ENCODE measurements at regions not wholly inside any gene's neighbourhood (a gene's known extent, or its start where the extent isn't known, plus 50 kb on each side); places are given as distances from the start of the nearest gene placed in this dataset.

DNA sequence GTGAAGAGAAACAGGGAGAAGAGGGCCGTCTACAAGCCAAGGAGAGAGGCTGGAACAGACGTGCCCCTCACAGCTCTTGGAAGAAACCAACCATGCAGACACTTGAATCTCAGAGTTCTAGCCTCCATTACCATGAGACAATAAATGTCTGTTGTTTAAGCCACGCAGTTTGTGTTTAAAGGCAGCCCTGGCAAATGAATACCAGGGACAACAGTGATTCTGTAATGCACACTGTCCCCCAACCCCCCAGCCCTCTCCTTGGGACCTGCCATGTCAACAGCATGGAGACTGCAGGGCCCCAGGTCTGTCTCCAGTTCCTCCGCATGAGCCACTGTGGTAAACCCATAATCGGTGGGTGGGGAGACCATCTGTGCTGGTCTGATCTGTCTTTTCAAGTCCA lies 348.0 kb upstream of the KLF3 start:
- TF ChIP-seq, protein P1, sequence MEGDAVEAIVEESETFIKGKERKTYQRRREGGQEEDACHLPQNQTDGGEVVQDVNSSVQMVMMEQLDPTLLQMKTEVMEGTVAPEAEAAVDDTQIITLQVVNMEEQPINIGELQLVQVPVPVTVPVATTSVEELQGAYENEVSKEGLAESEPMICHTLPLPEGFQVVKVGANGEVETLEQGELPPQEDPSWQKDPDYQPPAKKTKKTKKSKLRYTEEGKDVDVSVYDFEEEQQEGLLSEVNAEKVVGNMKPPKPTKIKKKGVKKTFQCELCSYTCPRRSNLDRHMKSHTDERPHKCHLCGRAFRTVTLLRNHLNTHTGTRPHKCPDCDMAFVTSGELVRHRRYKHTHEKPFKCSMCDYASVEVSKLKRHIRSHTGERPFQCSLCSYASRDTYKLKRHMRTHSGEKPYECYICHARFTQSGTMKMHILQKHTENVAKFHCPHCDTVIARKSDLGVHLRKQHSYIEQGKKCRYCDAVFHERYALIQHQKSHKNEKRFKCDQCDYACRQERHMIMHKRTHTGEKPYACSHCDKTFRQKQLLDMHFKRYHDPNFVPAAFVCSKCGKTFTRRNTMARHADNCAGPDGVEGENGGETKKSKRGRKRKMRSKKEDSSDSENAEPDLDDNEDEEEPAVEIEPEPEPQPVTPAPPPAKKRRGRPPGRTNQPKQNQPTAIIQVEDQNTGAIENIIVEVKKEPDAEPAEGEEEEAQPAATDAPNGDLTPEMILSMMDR (conservative IDR thresholded peaks at IDR 0.05; ENCODE audit: low read length), result no peak
- H3K4me3 ChIP-seq (ENCODE audit: low read length), result no peak overlapping the region

DNA sequence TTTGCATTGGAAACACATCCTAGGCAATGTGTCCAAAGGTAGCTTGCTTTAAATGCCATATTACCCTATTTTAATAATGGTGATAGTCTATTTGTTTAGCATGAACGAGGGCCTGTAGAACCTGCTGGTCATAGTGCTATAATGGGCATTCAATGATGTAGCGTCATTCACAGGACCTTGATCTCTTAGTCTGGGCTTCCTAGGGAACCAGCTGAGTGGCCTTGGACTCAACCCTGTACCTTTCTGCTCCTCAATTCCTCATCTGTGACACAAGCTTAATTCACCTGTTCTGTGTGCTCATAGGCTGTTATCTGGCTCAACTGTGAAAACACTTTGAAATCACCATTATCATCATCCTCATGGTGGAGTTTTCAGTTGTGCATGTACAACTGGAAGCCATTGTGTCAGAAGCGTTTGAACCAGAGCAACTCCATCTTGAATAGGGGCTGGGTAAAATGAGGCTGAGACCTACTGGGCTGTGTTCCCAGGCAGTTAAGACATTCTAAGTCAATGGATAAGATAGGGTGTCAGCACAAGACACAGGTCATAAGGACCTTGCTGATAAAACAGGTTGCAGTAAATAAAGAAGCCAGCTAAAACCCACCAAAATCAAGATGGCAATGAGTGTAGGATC lies 346.8 kb upstream of the KLF3 start:
- TF ChIP-seq, protein P1 (conservative IDR thresholded peaks at IDR 0.05; ENCODE audit: low read length), result no peak
- no peak overlapping the region for H3K4me3 ChIP-seq (ENCODE audit: low read length)
- no peak for DNase-seq (ENCODE audit: low read depth)

More for the DNA sequence above, 348.0 kb upstream of the KLF3 start:
- DNase-seq (ENCODE audit: low read depth), result no peak

DNA sequence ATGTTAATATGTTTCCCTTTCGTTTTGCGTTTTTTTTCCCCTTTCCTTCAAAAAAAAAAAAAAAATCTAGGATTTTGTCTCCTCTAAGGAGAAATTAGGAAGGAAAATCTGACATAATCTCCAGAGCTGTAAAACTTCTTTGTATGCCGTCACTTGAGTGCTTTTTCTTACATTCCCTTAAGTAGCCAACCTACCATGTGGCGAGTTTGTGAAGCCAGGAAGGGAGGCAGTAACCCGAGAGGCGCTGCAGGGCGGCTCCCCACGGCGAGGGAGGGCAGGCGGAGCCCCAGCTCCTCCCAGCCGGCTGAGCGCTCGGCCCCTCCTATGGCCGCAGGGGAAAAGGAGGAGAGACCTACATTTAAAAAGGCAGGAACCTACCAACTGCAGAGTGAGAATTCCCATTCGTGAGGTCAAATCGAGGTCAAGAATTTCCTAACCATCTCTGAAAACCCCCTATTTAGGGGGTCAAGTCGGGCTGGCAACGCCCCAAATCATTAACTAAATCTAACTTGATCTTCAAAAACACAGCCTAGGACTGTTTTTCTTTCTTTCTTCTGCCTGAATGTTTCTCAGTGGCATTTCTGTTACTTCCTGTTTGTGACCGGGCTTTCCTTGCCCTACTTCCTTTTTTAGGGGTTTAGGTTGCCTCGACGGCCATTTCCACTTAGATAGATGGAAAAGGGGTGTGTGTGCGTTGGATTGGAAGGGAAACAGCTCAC lies 345.1 kb upstream of the KLF3 start:
- H3K4me3 ChIP-seq (ENCODE audit: low read length), result peak overlapping the region; percentile 26
- TF ChIP-seq, protein P1 (conservative IDR thresholded peaks at IDR 0.05; ENCODE audit: low read length), result no peak
- DNase-seq (ENCODE audit: low read depth), result peak; percentile 97

DNA sequence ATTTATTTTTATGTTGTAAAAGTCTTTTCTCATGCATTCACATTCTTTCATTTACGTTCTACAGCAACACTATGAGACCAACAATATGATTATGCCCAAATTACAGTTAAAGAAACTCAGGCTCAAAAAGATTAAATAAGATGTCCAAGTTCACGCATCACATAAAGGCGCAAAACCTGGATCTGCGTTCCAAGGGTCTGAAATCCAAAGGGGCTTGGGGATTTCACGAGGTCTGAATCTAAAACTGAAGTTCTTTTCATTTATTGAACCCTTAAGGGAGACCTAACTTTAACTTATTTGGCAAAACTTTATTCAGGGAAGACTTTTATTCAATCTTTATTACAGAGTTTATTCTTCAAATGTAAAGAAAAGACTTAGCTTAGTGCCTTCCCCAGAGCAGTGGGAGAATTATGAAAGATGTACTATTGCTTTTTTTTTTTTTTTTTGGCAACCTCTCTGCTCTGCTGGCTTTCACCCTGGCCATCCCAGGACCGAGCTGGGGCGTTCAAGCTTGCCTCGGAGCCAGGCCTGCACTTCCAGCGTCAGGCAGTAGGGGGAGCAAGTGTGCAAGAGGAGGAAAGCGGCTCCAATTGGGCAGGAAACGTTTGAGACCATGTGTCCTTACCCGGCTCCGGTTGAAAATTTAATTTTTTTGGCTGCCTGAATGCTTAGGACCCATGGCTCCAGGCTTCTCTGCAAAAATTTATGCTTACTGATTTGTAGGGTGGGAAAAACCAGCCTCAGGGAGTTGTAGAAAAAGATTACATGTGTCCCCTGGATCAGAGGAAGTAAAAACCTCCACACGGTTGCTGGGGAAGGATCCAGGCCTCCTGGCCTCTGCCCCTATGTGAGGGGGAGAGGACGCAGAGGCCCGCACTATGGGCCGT lies 344.3 kb upstream of the KLF3 start:
- DNase-seq (ENCODE audit: low read depth), result peak; percentile 90
- peak overlapping the region; percentile 24; the same call in 1 of the 2 replicates for H3K4me3 ChIP-seq (ENCODE audit: low read length)
- TF ChIP-seq, protein P1 (conservative IDR thresholded peaks at IDR 0.05; ENCODE audit: low read length), result peak; percentile 96

- no peak overlapping the region for H3K4me3 ChIP-seq (ENCODE audit: low read length)
- TF ChIP-seq, protein P1 (conservative IDR thresholded peaks at IDR 0.05; ENCODE audit: low read length), result no peak
- no peak for DNase-seq (ENCODE audit: low read depth)
Measured at GRCh38 chr4:38320343-38320695, 343.7 kb upstream of the KLF3 start.

GRCh38 chr4:38320833-38321232 lies 343.2 kb upstream of the KLF3 start:
- no peak for DNase-seq (ENCODE audit: low read depth)
- TF ChIP-seq, protein P1 (conservative IDR thresholded peaks at IDR 0.05; ENCODE audit: low read length), result no peak
- no peak overlapping the region for H3K4me3 ChIP-seq (ENCODE audit: low read length)

Data from AG10803 (cell line).